Mesothelial cell of epicardium (in vitro differentiated cells): ENCODE measurements at regions not wholly inside any gene's neighbourhood (a gene's known extent, or its start where the extent isn't known, plus 50 kb on each side); places are given as distances from the start of the nearest gene placed in this dataset.
A peak's percentile ranks its signal among the peaks of the same experiment; 100 is the strongest.

Experiments used
- DNase-seq, 2 experiments: peaks; one replicate each; pipeline ENCODE4 v3.0.0; 2021; ENCODE audit warnings: low spot score in 2 of 2; ENCODE audit not compliant: unreplicated experiment in 2 of 2
- H3K27ac Mint-ChIP-seq: 2 replicates; pipeline ENCODE4 v1.8.0; 2021; ENCODE audit warnings: mixed read lengths
- H3K27me3 Mint-ChIP-seq: 2 replicates; pipeline ENCODE4 v1.8.0; 2021; ENCODE audit warnings: low read depth, mixed read lengths
- H3K36me3 Mint-ChIP-seq: 2 replicates; pipeline ENCODE4 v1.8.0; 2021; ENCODE audit warnings: mixed read lengths
- H3K4me1 Mint-ChIP-seq: 2 replicates; pipeline ENCODE4 v1.8.0; 2021; ENCODE audit warnings: mixed read lengths
- H3K4me3 Mint-ChIP-seq: 2 replicates; pipeline ENCODE4 v1.8.0; 2021; ENCODE audit warnings: mild to moderate bottlenecking, moderate library complexity, mixed read lengths
- H3K9me3 Mint-ChIP-seq: 2 replicates; pipeline ENCODE4 v1.8.0; 2021; ENCODE audit warnings: mixed read lengths
- CTCF ChIP-seq: fragments of 200-600 bp; sonication (generic); IDR thresholded peaks from one replicate; pipeline ENCODE4 v1.5.0; 2021; ENCODE audit warnings: antibody characterized with exemption; ENCODE audit not compliant: unreplicated experiment

- H3K36me3 Mint-ChIP-seq = no peaks in the 10 kb centered on the region
- peaks cover 9% of the 10 kb centered on the region for H3K4me1 Mint-ChIP-seq
- no peak overlapping the region for H3K4me3 Mint-ChIP-seq
- H3K9me3 Mint-ChIP-seq = no peaks in the 10 kb centered on the region
- no peak for TF ChIP-seq CTCF
- no peak for DNase-seq
- no peaks in the 10 kb centered on the region for H3K27me3 Mint-ChIP-seq
- no peak overlapping the region for H3K27ac Mint-ChIP-seq
Measured at GRCh38 chr5:173686950-173687349, 70.5 kb upstream of the BOD1 start.

GRCh38 chr5:173688703-173689102 is 72.3 kb upstream of the BOD1 start:
- H3K27ac Mint-ChIP-seq = peak overlapping the region; percentile 44
- H3K4me1 Mint-ChIP-seq = peaks cover 9% of the 10 kb centered on the region
- peaks cover 4% of the 10 kb centered on the region for H3K9me3 Mint-ChIP-seq
- no peak for DNase-seq
- TF ChIP-seq CTCF = no peak
- H3K27me3 Mint-ChIP-seq = no peaks in the 10 kb centered on the region
- H3K4me3 Mint-ChIP-seq = no peak overlapping the region
- peaks cover 2% of the 10 kb centered on the region for H3K36me3 Mint-ChIP-seq

- no peak overlapping the region for H3K4me3 Mint-ChIP-seq
- H3K36me3 Mint-ChIP-seq = peaks cover 2% of the 10 kb centered on the region
- no peak for TF ChIP-seq CTCF
- H3K27me3 Mint-ChIP-seq = no peaks in the 10 kb centered on the region
- DNase-seq = no peak
- H3K4me1 Mint-ChIP-seq = peaks cover 9% of the 10 kb centered on the region
- peak overlapping the region; percentile 44 for H3K27ac Mint-ChIP-seq
- peaks cover 4% of the 10 kb centered on the region for H3K9me3 Mint-ChIP-seq
Measured at GRCh38 chr5:173689171-173689736, 72.8 kb upstream of the BOD1 start.

- TF ChIP-seq CTCF = no peak
- Mint-ChIP-seq H3K27me3 (no peaks in the 10 kb centered on the region), H3K4me1 (peaks cover 9% of the 10 kb centered on the region), H3K27ac (no peak overlapping the region), H3K4me3 (no peak overlapping the region), H3K9me3 (peaks cover 4% of the 10 kb centered on the region), H3K36me3 (peaks cover 2% of the 10 kb centered on the region)
- no peak for DNase-seq
Measured at GRCh38 chr5:173689737-173690360, 73.4 kb upstream of the BOD1 start.

GRCh38 chr5:173691931-173692330 is 75.5 kb upstream of the BOD1 start:
- H3K9me3 Mint-ChIP-seq = peaks cover 4% of the 10 kb centered on the region
- H3K36me3 Mint-ChIP-seq = peaks cover 2% of the 10 kb centered on the region
- H3K27me3 Mint-ChIP-seq = no peaks in the 10 kb centered on the region
- DNase-seq = no peak
- TF ChIP-seq CTCF = no peak
- no peak overlapping the region for H3K4me3 Mint-ChIP-seq
- peaks cover 9% of the 10 kb centered on the region for H3K4me1 Mint-ChIP-seq
- no peak overlapping the region for H3K27ac Mint-ChIP-seq

GRCh38 chr5:173693670-173694069 is 77.2 kb upstream of the BOD1 start:
- Mint-ChIP-seq H3K36me3 (peaks cover 2% of the 10 kb centered on the region), H3K9me3 (peaks cover 4% of the 10 kb centered on the region), H3K4me3 (no peak overlapping the region), H3K4me1 (peaks cover 8% of the 10 kb centered on the region), H3K27ac (no peak overlapping the region), H3K27me3 (no peaks in the 10 kb centered on the region)
- no peak for DNase-seq
- no peak for TF ChIP-seq CTCF
